Astrocyte of the spinal cord (primary cell): ENCODE measurements at regions not wholly inside any gene's neighbourhood (a gene's known extent, or its start where the extent isn't known, plus 50 kb on each side); places are given as distances from the start of the nearest gene placed in this dataset.

Experiments
- DNase-seq: peaks from one replicate; pipeline ENCODE4 v3.0.0; 2011; ENCODE audit warnings: low read depth, low spot score
- H3K4me3 ChIP-seq: 2 replicates; pipeline ENCODE4 v1.5.1; 2011; ENCODE audit warnings: low read depth, mild to moderate bottlenecking, low read length, moderate library complexity
- in situ Hi-C: cut with HindIII; loops from 2 replicates; pipeline ENCODE4 v1.10.0; 2017; ENCODE audit warnings: low sequenced_read_pairs
- TF ChIP-seq, protein P1 (sequence below): IDR thresholded peaks from 2 replicates; pipeline ENCODE4 v1.5.1; 2012; ENCODE audit warnings: low read depth, mild to moderate bottlenecking, low read length, inconsistent platforms

DNA sequence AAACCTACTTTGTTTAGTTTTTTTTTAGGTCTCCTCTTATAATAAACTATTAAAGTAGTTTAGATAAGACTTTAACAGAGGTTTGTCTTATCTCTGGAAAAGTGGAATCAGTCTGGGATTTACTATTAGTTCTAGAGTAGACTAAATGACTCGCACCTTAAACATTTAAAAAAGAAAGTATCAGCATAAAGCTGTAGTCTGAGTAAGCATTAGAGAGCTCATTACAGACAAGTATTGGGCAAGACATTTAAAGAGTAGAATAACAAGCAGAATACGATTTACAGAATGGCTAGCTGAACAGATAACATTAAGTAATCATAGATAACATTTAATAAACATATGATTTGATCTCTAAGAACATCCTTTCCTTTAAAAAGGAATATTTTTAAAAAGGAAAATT, 226.0 kb upstream of the DMAC1 start:
- TF ChIP-seq, protein P1, sequence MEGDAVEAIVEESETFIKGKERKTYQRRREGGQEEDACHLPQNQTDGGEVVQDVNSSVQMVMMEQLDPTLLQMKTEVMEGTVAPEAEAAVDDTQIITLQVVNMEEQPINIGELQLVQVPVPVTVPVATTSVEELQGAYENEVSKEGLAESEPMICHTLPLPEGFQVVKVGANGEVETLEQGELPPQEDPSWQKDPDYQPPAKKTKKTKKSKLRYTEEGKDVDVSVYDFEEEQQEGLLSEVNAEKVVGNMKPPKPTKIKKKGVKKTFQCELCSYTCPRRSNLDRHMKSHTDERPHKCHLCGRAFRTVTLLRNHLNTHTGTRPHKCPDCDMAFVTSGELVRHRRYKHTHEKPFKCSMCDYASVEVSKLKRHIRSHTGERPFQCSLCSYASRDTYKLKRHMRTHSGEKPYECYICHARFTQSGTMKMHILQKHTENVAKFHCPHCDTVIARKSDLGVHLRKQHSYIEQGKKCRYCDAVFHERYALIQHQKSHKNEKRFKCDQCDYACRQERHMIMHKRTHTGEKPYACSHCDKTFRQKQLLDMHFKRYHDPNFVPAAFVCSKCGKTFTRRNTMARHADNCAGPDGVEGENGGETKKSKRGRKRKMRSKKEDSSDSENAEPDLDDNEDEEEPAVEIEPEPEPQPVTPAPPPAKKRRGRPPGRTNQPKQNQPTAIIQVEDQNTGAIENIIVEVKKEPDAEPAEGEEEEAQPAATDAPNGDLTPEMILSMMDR, result no peak
- DNase-seq, result peak; percentile 33
- no peak overlapping the region for H3K4me3 ChIP-seq
- in situ Hi-C loops, result no loop called here

DNA sequence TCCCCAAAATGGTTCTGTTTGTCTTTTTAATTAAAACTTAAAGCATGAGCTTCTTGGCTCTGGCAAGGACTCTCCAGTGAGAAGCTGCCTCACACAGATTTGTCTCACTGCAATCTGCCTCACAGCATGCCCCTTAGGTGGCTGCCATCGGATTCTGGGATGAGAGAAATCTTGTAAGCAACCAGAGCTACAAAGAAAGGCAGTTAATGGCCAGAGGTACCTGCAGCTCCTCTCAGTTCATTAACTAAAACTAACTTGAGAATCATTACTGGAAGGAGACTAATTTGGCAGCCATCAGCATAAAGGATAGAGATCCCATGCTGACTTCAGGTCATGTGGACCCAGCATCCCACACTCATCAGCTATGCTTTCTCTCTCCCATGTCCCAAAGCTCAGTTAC, 220.6 kb upstream of the DMAC1 start:
- TF ChIP-seq, protein P1, result no peak
- in situ Hi-C loops, result no loop called here
- H3K4me3 ChIP-seq, result no peak overlapping the region
- DNase-seq, result no peak

DNA sequence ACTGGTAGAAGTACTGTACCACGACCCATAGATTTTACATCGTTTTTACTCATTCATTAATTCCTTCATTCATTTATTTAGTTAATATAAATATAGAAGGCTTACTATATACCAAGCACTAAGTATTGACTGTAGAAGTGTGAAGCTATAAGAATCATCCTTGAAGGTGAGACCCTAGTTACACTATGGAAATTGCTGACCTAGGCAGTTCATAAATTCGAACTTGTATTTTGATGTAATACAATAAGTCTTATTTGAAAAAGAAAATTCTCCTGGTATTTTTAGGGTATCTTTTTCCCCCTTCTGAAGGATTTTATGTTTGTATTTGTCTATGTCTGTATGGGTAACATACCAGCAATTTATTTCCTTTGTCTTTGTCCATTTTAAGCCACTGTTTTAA, 220.1 kb upstream of the DMAC1 start:
- H3K4me3 ChIP-seq, result no peak overlapping the region
- in situ Hi-C loops, result no loop called here
- DNase-seq, result no peak
- TF ChIP-seq, protein P1, result no peak

DNA sequence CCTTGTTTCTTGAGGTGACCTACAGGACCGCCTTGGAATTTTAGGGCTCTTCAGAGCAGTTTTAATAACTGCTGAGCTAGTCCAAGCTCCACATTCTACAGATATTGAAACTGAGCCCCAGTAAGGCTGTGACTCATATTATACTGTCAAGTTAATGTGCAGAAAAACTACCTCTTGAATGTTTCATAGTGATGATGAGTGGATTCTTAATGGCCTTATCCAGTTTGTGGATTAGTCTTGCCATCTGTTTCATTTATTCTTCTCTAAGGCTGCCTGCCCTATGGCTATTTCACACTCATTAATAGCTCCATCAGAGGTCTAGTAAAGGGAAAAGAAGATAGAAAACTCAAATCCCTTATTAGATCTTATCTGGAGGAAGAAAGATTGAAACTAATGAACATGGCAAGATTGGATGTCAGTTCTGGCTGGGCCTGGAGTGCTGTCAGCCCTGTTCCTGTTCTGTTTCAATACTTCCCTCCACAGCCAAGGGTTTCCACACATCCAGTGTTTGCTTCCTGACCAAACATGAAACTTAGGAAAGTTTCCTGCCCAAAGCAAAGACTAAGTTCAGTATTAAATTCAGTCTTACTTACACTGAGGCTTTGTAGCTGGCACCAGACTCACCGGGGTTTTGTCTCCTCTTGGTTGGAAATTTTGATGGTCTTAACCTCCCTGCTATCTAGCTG, 215.6 kb upstream of the DMAC1 start:
- TF ChIP-seq, protein P1, result no peak
- H3K4me3 ChIP-seq, result no peak overlapping the region
- DNase-seq, result no peak
- in situ Hi-C loops, result no loop called here

DNA sequence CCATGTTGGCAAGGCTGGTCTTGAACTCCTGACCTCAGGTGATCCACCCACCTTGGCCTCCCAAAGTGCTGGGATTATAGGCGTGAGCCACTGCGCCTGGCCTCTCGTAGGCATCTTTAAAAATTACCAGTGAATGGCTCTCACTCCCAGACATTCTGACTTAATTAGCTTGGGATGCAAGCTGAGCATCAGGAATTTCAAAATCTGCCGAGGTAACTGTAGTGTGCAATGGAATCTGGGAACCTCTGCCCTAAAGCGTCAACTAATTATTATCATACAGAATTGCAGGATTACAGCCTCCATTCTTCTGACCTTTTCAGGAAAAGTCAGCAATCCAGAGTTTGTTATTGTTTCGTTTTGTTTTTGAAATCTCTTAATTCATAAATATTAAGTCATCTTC, 213.4 kb upstream of the DMAC1 start:
- in situ Hi-C loops, result no loop called here
- no peak for DNase-seq
- TF ChIP-seq, protein P1, result no peak
- no peak overlapping the region for H3K4me3 ChIP-seq

DNA sequence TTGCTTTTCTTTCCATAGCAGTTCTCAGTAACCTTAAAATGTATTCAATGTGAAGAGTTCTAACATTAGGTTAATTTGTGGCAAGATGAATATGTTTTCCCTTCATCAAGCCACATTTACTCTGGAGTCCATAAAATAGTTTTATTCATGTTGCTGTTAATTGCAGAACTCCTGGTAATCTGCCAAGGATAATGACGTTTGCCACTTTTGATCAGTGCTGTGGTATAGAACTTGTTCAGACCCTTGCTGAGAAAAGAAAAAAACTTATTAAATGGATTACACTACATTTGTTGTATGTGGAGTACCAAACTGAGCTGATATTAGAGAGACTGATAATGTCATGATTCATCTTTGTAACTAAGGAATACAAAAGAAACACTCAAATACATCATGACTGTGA, 212.4 kb upstream of the DMAC1 start:
- in situ Hi-C loops, result no loop called here
- DNase-seq, result no peak
- TF ChIP-seq, protein P1, result no peak
- no peak overlapping the region for H3K4me3 ChIP-seq

DNA sequence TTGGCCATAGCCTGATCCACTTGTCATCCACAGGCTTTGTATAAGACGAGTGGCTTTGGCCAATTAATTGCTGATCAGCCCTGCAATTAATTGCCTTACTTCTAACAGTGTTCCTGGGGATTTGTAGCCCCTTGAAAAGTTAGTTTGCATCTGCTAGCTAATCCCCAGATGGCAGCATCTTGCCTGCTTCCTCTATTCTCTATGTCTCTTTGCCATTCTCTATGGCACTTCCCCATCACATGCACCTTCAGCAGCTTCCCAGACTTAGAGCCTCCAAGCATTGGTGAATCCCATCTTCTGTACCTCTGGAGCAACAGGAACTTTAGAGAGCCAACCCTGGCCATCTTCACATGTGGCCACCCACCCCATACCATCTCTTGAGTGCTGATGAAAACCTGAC, 197.0 kb upstream of the DMAC1 start:
- TF ChIP-seq, protein P1, result no peak
- in situ Hi-C loops, result no loop called here
- no peak for DNase-seq
- H3K4me3 ChIP-seq, result no peak overlapping the region
